ENCODE measurements at regions not wholly inside any gene's neighbourhood (a gene's known extent, or its start where the extent isn't known, plus 50 kb on each side); places are given as distances from the start of the nearest gene placed in this dataset.

- Histone ChIP-seq H3K4me3 (no peak overlapping the region), H3K9me3 (no peaks in the 10 kb centered on the region), H3K27me3 (no peaks in the 10 kb centered on the region), H3K27ac (no peak overlapping the region), H3K4me1 (ENCODE audit: insufficient read depth) (no peaks in the 10 kb centered on the region), H3K36me3 (no peaks in the 10 kb centered on the region)
- intact Hi-C loops (cut with DNase I) = no loop called here
- TF ChIP-seq POLR2A (IDR thresholded peaks at IDR 0.05) (no peak), CTCF (IDR thresholded peaks at IDR 0.05) (no peak), EP300 (IDR thresholded peaks at IDR 0.05) (no peak)
- DNase-seq = no peak
- WGBS, 3 donors = 91 to 95% (median 93%) methylated on average over 2 of the region's 2 CpGs
Observed at GRCh38 chr11:80959751-80960150, 1518.9 kb upstream of the TENM4 start.

DNA sequence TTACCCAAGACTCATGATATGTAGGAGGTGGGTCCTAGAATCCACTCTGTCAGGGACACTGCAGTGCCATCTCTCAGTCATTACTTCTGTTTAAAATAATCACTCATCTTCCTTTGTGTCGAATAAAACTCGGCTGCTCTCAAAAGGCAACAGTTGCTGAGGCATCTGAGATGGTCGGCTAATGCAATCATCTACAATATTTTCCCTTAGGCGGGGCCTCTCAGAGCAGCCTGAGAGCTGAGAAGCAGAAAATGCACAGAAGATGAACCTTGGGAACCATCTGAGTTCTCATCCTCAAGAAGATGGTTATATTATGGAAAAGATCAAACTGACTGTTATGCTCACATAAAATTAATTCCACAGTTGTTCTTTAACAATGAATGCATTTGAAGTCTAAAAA is 1518.2 kb upstream of the TENM4 start:
- WGBS, 3 donors = 69 to 81% (median 74%) methylated on average over 4 of the region's 4 CpGs
- Histone ChIP-seq H3K4me3 (no peak overlapping the region), H3K9me3 (no peaks in the 10 kb centered on the region), H3K27ac (no peak overlapping the region), H3K36me3 (no peaks in the 10 kb centered on the region), H3K4me1 (ENCODE audit: insufficient read depth) (no peaks in the 10 kb centered on the region), H3K27me3 (no peaks in the 10 kb centered on the region)
- TF ChIP-seq POLR2A (IDR thresholded peaks at IDR 0.05) (no peak), EP300 (IDR thresholded peaks at IDR 0.05) (no peak), CTCF (IDR thresholded peaks at IDR 0.05) (no peak)
- intact Hi-C loops (cut with DNase I) = no loop called here
- no peak for DNase-seq

- WGBS, 3 donors = 31 to 46% (median 46%) methylated on average over 2 of the region's 2 CpGs
- DNase-seq = no peak
- Histone ChIP-seq H3K9me3 (no peaks in the 10 kb centered on the region), H3K4me3 (no peak overlapping the region), H3K27me3 (no peaks in the 10 kb centered on the region), H3K4me1 (ENCODE audit: insufficient read depth) (no peaks in the 10 kb centered on the region), H3K36me3 (no peaks in the 10 kb centered on the region), H3K27ac (no peak overlapping the region)
- TF ChIP-seq CTCF (IDR thresholded peaks at IDR 0.05) (no peak), EP300 (IDR thresholded peaks at IDR 0.05) (no peak), POLR2A (IDR thresholded peaks at IDR 0.05) (no peak)
- intact Hi-C loops (cut with DNase I) = no loop called here
Observed at GRCh38 chr11:80958361-80958760, 1517.5 kb upstream of the TENM4 start.

GRCh38 chr11:80955588-80955987 is 1514.8 kb upstream of the TENM4 start:
- intact Hi-C loops (cut with DNase I) = no loop called here
- WGBS, 3 donors = 92 to 94% (median 92%) methylated on average over 7 of the region's 7 CpGs
- no peak for TF ChIP-seq CTCF (IDR thresholded peaks at IDR 0.05)
- no peak for TF ChIP-seq POLR2A (IDR thresholded peaks at IDR 0.05)

DNA sequence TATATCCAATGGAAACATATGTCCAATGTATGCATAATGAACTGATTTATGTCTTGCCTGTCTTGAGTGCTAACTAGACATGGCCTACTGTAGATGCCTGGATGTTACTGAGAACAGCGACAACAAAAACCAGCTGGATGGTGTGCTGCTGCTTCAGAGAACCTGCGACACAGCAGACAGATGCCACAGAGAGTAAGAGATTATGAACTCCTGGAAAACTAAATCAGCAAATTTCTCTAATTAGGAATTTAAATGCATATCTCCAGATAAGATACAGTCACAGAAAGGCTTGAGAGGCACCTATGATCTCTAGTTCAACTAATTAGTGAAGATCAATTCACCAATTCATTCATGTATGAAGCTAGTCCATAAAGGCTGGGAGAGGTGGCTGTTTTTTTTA is 1508.0 kb upstream of the TENM4 start:
- H3K9me3 ChIP-seq = no peaks in the 10 kb centered on the region
- H3K4me1 ChIP-seq (ENCODE audit: insufficient read depth) = no peaks in the 10 kb centered on the region
- intact Hi-C loops (cut with DNase I) = no loop called here
- H3K36me3 ChIP-seq = no peaks in the 10 kb centered on the region
- WGBS, 3 donors = 91 to 99% (median 93%) methylated on average over 2 of the region's 2 CpGs
- H3K27ac ChIP-seq = no peak overlapping the region
- H3K4me3 ChIP-seq = no peak overlapping the region
- no peaks in the 10 kb centered on the region for H3K27me3 ChIP-seq
- no peak for TF ChIP-seq CTCF (IDR thresholded peaks at IDR 0.05)
- no peak for TF ChIP-seq POLR2A (IDR thresholded peaks at IDR 0.05)
- TF ChIP-seq EP300 (IDR thresholded peaks at IDR 0.05) = no peak
- DNase-seq = no peak

More at GRCh38 chr11:80955588-80955987, 1514.8 kb upstream of the TENM4 start:
- no peak overlapping the region for H3K27ac ChIP-seq
- DNase-seq = no peak
- H3K4me3 ChIP-seq = no peak overlapping the region
- H3K9me3 ChIP-seq = no peaks in the 10 kb centered on the region
- H3K4me1 ChIP-seq (ENCODE audit: insufficient read depth) = no peaks in the 10 kb centered on the region
- no peaks in the 10 kb centered on the region for H3K27me3 ChIP-seq
- no peaks in the 10 kb centered on the region for H3K36me3 ChIP-seq
